Mucosa of descending colon (tissue), 3 donors: ENCODE measurements at regions not wholly inside any gene's neighbourhood (a gene's known extent, or its start where the extent isn't known, plus 50 kb on each side); places are given as distances from the start of the nearest gene placed in this dataset.
"Not testable (repeated sequence)": the region's sequence is repeated elsewhere in the genome, so short reads cannot be mapped to it uniquely, and the experiment has no call there.

Source experiments
- ATAC-seq: fragments of 200-7000 bp; cut with Tn5 transposase; one replicate; pipeline ENCODE4 v1.9.1; 2020; ENCODE audit warnings: mild to moderate bottlenecking, moderate library complexity
- DNase-seq, 3 donors: peaks; one replicate each; pipeline ENCODE4 v3.0.0-alpha.2; 2020
- H3K36me3 ChIP-seq: fragments of 200-600 bp; one replicate; pipeline ENCODE4 v1.8.0; 2021; ENCODE audit warnings: low read depth, mild to moderate bottlenecking
- H3K4me1 ChIP-seq: fragments of 200-600 bp; one replicate; pipeline ENCODE4 v1.8.0; 2021; ENCODE audit warnings: low read depth, mild to moderate bottlenecking
- H3K4me3 ChIP-seq: fragments of 200-600 bp; one replicate; pipeline ENCODE4 v1.8.0; 2021; ENCODE audit warnings: mild to moderate bottlenecking
- H3K9me3 ChIP-seq: fragments of 200-600 bp; one replicate; pipeline ENCODE4 v1.8.0; 2021; ENCODE audit warnings: mild to moderate bottlenecking
- CTCF ChIP-seq: fragments of 200-600 bp; IDR thresholded peaks from one replicate; pipeline ENCODE4 v1.8.0; 2022; ENCODE audit warnings: antibody characterized with exemption, mild to moderate bottlenecking
- intact Hi-C, 2 donors: fragments of 100-400 bp; cut with DNase I in 1 of 2; cut with micrococcal nuclease in 1 of 2; formaldehyde crosslinking; loops; one replicate each; pipeline versions ENCODE4 v1.11.0 to v1.11.1; 2022; cut with DNase I, micrococcal nuclease
- donor health status: DM: no; HTN: no; CAD: no; lungs with moderate emphysema.
- donor health status: DM: no; HTN: no; CAD: no.
- donor health status: DM: no; HTN: yes; CAD: no.

- no peak for ATAC-seq
Observed at GRCh38 chr11:129704831-129705230, 110.8 kb upstream of the TMEM45B start.

GRCh38 chr11:129705341-129705740, 110.3 kb upstream of the TMEM45B start:
- ATAC-seq = no peak
- Histone ChIP-seq H3K36me3 (no peaks in the 10 kb centered on the region), H3K9me3 (no peaks in the 10 kb centered on the region), H3K4me3 (no peak overlapping the region), H3K4me1 (no peaks in the 10 kb centered on the region)
- DNase-seq = no peak
- TF ChIP-seq CTCF = no peak
- intact Hi-C loops = no loop called here

More at GRCh38 chr11:129704831-129705230, 110.8 kb upstream of the TMEM45B start:
- TF ChIP-seq CTCF = no peak
- Histone ChIP-seq H3K36me3 (no peaks in the 10 kb centered on the region), H3K4me1 (no peaks in the 10 kb centered on the region), H3K4me3 (no peak overlapping the region), H3K9me3 (no peaks in the 10 kb centered on the region)
- no peak for DNase-seq
- intact Hi-C loops = no loop called here

GRCh38 chr11:129705933-129706332, 109.7 kb upstream of the TMEM45B start:
- no peaks in the 10 kb centered on the region for H3K9me3 ChIP-seq
- intact Hi-C loops = no loop called here
- H3K4me1 ChIP-seq = no peaks in the 10 kb centered on the region
- TF ChIP-seq CTCF = no peak
- ATAC-seq = no peak
- no peak for DNase-seq
- H3K36me3 ChIP-seq = no peaks in the 10 kb centered on the region
- no peak overlapping the region for H3K4me3 ChIP-seq

GRCh38 chr11:129709801-129710398, 105.7 kb upstream of the TMEM45B start:
- H3K9me3 ChIP-seq = no peaks in the 10 kb centered on the region
- TF ChIP-seq CTCF = no peak
- no peak for ATAC-seq
- H3K4me3 ChIP-seq = no peak overlapping the region
- no peaks in the 10 kb centered on the region for H3K36me3 ChIP-seq
- no peak for DNase-seq
- no peaks in the 10 kb centered on the region for H3K4me1 ChIP-seq
- intact Hi-C loops = no loop called here

GRCh38 chr11:129710423-129710822, 105.2 kb upstream of the TMEM45B start:
- H3K4me3 ChIP-seq = no peak overlapping the region
- TF ChIP-seq CTCF = no peak
- ATAC-seq (no peak), DNase-seq (no peak)
- intact Hi-C loops = no loop called here
- H3K36me3 ChIP-seq = no peaks in the 10 kb centered on the region
- H3K9me3 ChIP-seq = no peaks in the 10 kb centered on the region
- no peaks in the 10 kb centered on the region for H3K4me1 ChIP-seq

- Histone ChIP-seq H3K4me1 (no peaks in the 10 kb centered on the region), H3K36me3 (no peaks in the 10 kb centered on the region), H3K9me3 (no peaks in the 10 kb centered on the region), H3K4me3 (no peak overlapping the region)
- TF ChIP-seq CTCF = no peak
- no peak for DNase-seq
- ATAC-seq = no peak
- intact Hi-C loops = no loop called here
Observed at GRCh38 chr11:129711760-129712159, 103.9 kb upstream of the TMEM45B start.

GRCh38 chr11:129712486-129713240, 103.0 kb upstream of the TMEM45B start:
- DNase-seq, H3K9me3 ChIP-seq, intact Hi-C loops, H3K4me3 ChIP-seq, ATAC-seq, H3K36me3 ChIP-seq, H3K4me1 ChIP-seq: not testable (repeated sequence)
